ENCODE measurements at regions not wholly inside any gene's neighbourhood (a gene's known extent, or its start where the extent isn't known, plus 50 kb on each side); places are given as distances from the start of the nearest gene placed in this dataset.

GRCh38 chr14:100415226-100415625 is 92.1 kb downstream of the SLC25A47 start:
- H3K4me3 ChIP-seq: no peak overlapping the region
- intact Hi-C loops (cut with DNase I): no loop called here
- no peak for TF ChIP-seq CTCF (IDR thresholded peaks at IDR 0.05)
- H3K9me3 ChIP-seq: no peaks in the 10 kb centered on the region
- H3K27me3 ChIP-seq: no peaks in the 10 kb centered on the region
- H3K4me1 ChIP-seq: peaks cover 9% of the 10 kb centered on the region
- DNase-seq: no peak
- H3K36me3 ChIP-seq: no peaks in the 10 kb centered on the region
- no peak overlapping the region for H3K9ac ChIP-seq (ENCODE audit: low read depth in 2 of 2, low read length in 2 of 2)
- H3K27ac ChIP-seq: no peak overlapping the region

GRCh38 chr14:100416081-100416680 is 93.0 kb downstream of the SLC25A47 start:
- Histone ChIP-seq H3K9ac (ENCODE audit: low read depth in 2 of 2, low read length in 2 of 2) (peak overlapping the region in 1 of 2 donors; percentile 56), H3K4me3 (no peak overlapping the region), H3K36me3 (no peaks in the 10 kb centered on the region), H3K27ac (peak overlapping the region; percentile 56), H3K9me3 (no peaks in the 10 kb centered on the region), H3K27me3 (no peaks in the 10 kb centered on the region), H3K4me1 (peaks cover 10% of the 10 kb centered on the region)
- TF ChIP-seq CTCF (IDR thresholded peaks at IDR 0.05): no peak
- no peak for DNase-seq
- intact Hi-C loops (cut with DNase I): no loop called here

- TF ChIP-seq CTCF (IDR thresholded peaks at IDR 0.05): peak; percentile 72
- peak; percentile 90 for DNase-seq
Measured at GRCh38 chr14:100416921-100417860, 94.1 kb downstream of the SLC25A47 start.

GRCh38 chr14:100419856-100420255 is 96.7 kb downstream of the SLC25A47 start:
- Histone ChIP-seq H3K4me3 (no peak overlapping the region), H3K36me3 (no peaks in the 10 kb centered on the region), H3K9ac (ENCODE audit: low read depth in 2 of 2, low read length in 2 of 2) (peak overlapping the region in 1 of 2 donors; percentile 70), H3K4me1 (peaks cover 14% of the 10 kb centered on the region), H3K9me3 (no peaks in the 10 kb centered on the region), H3K27me3 (no peaks in the 10 kb centered on the region), H3K27ac (peak overlapping the region; percentile 45)
- DNase-seq: no peak
- TF ChIP-seq CTCF (IDR thresholded peaks at IDR 0.05): no peak
- intact Hi-C loops (cut with DNase I): no loop called here

More at GRCh38 chr14:100416921-100417860, 94.1 kb downstream of the SLC25A47 start:
- Histone ChIP-seq H3K9me3 (no peaks in the 10 kb centered on the region), H3K27ac (peak overlapping the region; percentile 56), H3K4me3 (no peak overlapping the region), H3K4me1 (peaks cover 10% of the 10 kb centered on the region), H3K27me3 (no peaks in the 10 kb centered on the region), H3K9ac (ENCODE audit: low read depth in 2 of 2, low read length in 2 of 2) (peak overlapping the region in 1 of 2 donors; percentile 56), H3K36me3 (no peaks in the 10 kb centered on the region)
- intact Hi-C loops (cut with DNase I): no loop called here

GRCh38 chr14:100421756-100422470 is 98.8 kb downstream of the SLC25A47 start:
- no peak overlapping the region for H3K9ac ChIP-seq (ENCODE audit: low read depth in 2 of 2, low read length in 2 of 2)
- H3K36me3 ChIP-seq: no peaks in the 10 kb centered on the region
- intact Hi-C loops (cut with DNase I): no loop called here
- H3K9me3 ChIP-seq: no peaks in the 10 kb centered on the region
- no peak for DNase-seq
- peaks cover 13% of the 10 kb centered on the region for H3K4me1 ChIP-seq
- no peaks in the 10 kb centered on the region for H3K27me3 ChIP-seq
- no peak overlapping the region for H3K27ac ChIP-seq
- no peak for TF ChIP-seq CTCF (IDR thresholded peaks at IDR 0.05)
- H3K4me3 ChIP-seq: no peak overlapping the region
